SHP77 (cell line): ENCODE measurements at regions not wholly inside any gene's neighbourhood (a gene's known extent, or its start where the extent isn't known, plus 50 kb on each side); places are given as distances from the start of the nearest gene placed in this dataset.

ENCODE experiments used
- DNase-seq, 2 experiments: peaks; one replicate each; lab custom pipeline; 2025; lab: John Stamatoyannopoulos, UW

GRCh38 chr3:181660337-181660736 is 51.4 kb upstream of the SOX2 start:
- no peak for DNase-seq

GRCh38 chr3:181637456-181637855 is 74.3 kb upstream of the SOX2 start:
- DNase-seq: no peak

- DNase-seq: no peak
These were observed 74.7 kb upstream of the SOX2 start for GRCh38 chr3:181637056-181637455.

- no peak for DNase-seq
These were observed 76.6 kb upstream of the SOX2 start for GRCh38 chr3:181635141-181635540.

- no peak for DNase-seq
These were observed 78.2 kb upstream of the SOX2 start for GRCh38 chr3:181633556-181633955.

GRCh38 chr3:181631901-181632300 is 79.8 kb upstream of the SOX2 start:
- DNase-seq: no peak

GRCh38 chr3:181630853-181631252 is 80.9 kb upstream of the SOX2 start:
- no peak for DNase-seq

- no peak for DNase-seq
These were observed 82.0 kb upstream of the SOX2 start for GRCh38 chr3:181629711-181630110.

GRCh38 chr3:181629029-181629428 is 82.7 kb upstream of the SOX2 start:
- DNase-seq: no peak

GRCh38 chr3:181628384-181628783 is 83.3 kb upstream of the SOX2 start:
- DNase-seq: no peak

- no peak for DNase-seq
These were observed 85.7 kb upstream of the SOX2 start for GRCh38 chr3:181626036-181626435.

GRCh38 chr3:181623924-181624694 is 87.6 kb upstream of the SOX2 start:
- DNase-seq: no peak

- no peak for DNase-seq
These were observed 89.4 kb upstream of the SOX2 start for GRCh38 chr3:181622365-181622764.

- DNase-seq: no peak
These were observed 91.8 kb upstream of the SOX2 start for GRCh38 chr3:181619897-181620296.

- no peak for DNase-seq
These were observed 93.5 kb upstream of the SOX2 start for GRCh38 chr3:181618260-181618659.

GRCh38 chr3:181616088-181617070 is 95.3 kb upstream of the SOX2 start:
- no peak for DNase-seq

- DNase-seq: no peak
These were observed 96.1 kb upstream of the SOX2 start for GRCh38 chr3:181615666-181616065.

GRCh38 chr3:181614878-181615277 is 96.8 kb upstream of the SOX2 start:
- no peak for DNase-seq

- no peak for DNase-seq
These were observed 97.9 kb upstream of the SOX2 start for GRCh38 chr3:181613813-181614212.

GRCh38 chr3:181613191-181613590 is 98.5 kb upstream of the SOX2 start:
- DNase-seq: no peak

- no peak for DNase-seq
These were observed 100.8 kb upstream of the SOX2 start for GRCh38 chr3:181610973-181611265.

- no peak for DNase-seq
These were observed 101.4 kb upstream of the SOX2 start for GRCh38 chr3:181610083-181610972.
